ENCODE measurements at regions not wholly inside any gene's neighbourhood (a gene's known extent, or its start where the extent isn't known, plus 50 kb on each side); places are given as distances from the start of the nearest gene placed in this dataset.

DNA sequence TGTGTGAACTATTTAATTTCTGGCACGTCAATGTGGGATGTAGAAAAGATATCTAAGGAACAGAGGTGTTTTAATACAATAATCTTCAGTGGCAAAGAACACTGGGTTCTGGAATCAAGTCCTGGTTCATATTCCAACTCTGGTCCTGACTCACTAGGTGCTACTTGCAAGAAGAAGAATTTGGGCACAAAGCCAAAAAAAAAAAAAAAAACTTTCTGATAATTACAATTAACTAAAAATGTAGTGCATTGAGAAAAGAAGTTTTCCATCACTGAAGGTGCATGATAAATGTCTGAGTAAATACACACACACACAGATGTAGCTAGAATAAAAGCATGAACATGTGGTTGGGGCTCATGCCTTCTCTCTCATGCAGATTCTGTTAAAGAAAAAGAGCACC lies 424.4 kb upstream of the REG3G start:
- H2AFZ ChIP-seq (ENCODE audit: low read length): no peak overlapping the region
- H3K4ac ChIP-seq (ENCODE audit: low read length): no peak overlapping the region
- H3K79me1 ChIP-seq (ENCODE audit: low read depth, low read length): no peaks in the 10 kb centered on the region
- H2BK120ac ChIP-seq (ENCODE audit: low read depth, low read length): no peak overlapping the region
- no peak overlapping the region for H2BK5ac ChIP-seq (ENCODE audit: low read length)
- no peak overlapping the region for H3K14ac ChIP-seq (ENCODE audit: low read length)
- no peaks in the 10 kb centered on the region for H3K27me3 ChIP-seq (ENCODE audit: control insufficient read depth in 3 of 3, insufficient read depth in 3 of 3, low read depth in 1 of 3, low read length in 3 of 3)
- no peak overlapping the region for H3K4me3 ChIP-seq (ENCODE audit: low read length in 2 of 2)
- no peak overlapping the region for H3K18ac ChIP-seq (ENCODE audit: low read length)
- H2BK12ac ChIP-seq (ENCODE audit: low read length): no peak overlapping the region
- no peaks in the 10 kb centered on the region for H3K9me3 ChIP-seq (replicated peaks in 1 of 2; ENCODE audit: control insufficient read depth in 2 of 2, insufficient read depth in 1 of 2, low read depth in 1 of 2, low read length in 2 of 2)
- H3K23ac ChIP-seq (ENCODE audit: low read depth, low read length, poor library complexity): no peak overlapping the region
- H3K4me2 ChIP-seq (ENCODE audit: insufficient read depth, low read length, poor library complexity, severe bottlenecking): no peak overlapping the region
- no CpG with 5 or more reads among the region's 1 CpG for WGBS, 2 donors (ENCODE audit: extremely low coverage in 2 of 2, insufficient read length in 2 of 2, insufficient replicate concordance in 1 of 2)
- no peaks in the 10 kb centered on the region for H3K36me3 ChIP-seq (replicated peaks in 1 of 2; ENCODE audit: control insufficient read depth in 2 of 2, insufficient read depth in 2 of 2, low read length in 2 of 2)
- H3K9ac ChIP-seq (ENCODE audit: low read depth, low read length, poor library complexity): no peak overlapping the region
- no peak overlapping the region for H3K27ac ChIP-seq (replicated peaks; ENCODE audit: low read length)
- H4K8ac ChIP-seq (ENCODE audit: low read depth, low read length): no peak overlapping the region
- H3K4me1 ChIP-seq (ENCODE audit: control insufficient read depth in 2 of 2, insufficient read depth in 1 of 2, low read depth in 1 of 2, low read length in 2 of 2): no peaks in the 10 kb centered on the region
- H4K91ac ChIP-seq (ENCODE audit: low read depth, low read length, poor library complexity): no peak overlapping the region
- no peak overlapping the region for H2AK5ac ChIP-seq (ENCODE audit: low read depth, low read length)
- DNase-seq (ENCODE audit: low spot score): no peak
- no peak overlapping the region for H2BK15ac ChIP-seq (ENCODE audit: low read length)

DNA sequence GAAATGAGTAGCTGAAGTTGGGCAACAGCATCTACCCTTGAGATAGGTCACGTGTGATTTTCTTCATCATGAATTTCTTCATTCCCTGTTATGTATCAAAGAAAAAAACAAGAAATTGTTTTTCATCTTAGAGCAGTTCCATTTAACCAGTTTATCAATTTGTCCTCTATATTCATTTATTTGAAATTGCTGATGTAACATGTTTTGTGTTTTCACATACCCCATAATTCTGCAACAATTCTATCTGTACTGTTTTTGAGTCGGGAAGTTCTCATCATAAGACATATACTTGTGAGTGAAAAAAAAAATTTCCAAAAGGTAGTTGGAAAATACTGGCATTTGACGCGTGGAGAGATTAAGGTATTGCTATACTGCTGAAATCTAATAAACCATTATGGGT lies 422.6 kb upstream of the REG3G start:
- H3K9me3 ChIP-seq (replicated peaks in 1 of 2; ENCODE audit: control insufficient read depth in 2 of 2, insufficient read depth in 1 of 2, low read depth in 1 of 2, low read length in 2 of 2): no peaks in the 10 kb centered on the region
- no peak overlapping the region for H3K9ac ChIP-seq (ENCODE audit: low read depth, low read length, poor library complexity)

DNA sequence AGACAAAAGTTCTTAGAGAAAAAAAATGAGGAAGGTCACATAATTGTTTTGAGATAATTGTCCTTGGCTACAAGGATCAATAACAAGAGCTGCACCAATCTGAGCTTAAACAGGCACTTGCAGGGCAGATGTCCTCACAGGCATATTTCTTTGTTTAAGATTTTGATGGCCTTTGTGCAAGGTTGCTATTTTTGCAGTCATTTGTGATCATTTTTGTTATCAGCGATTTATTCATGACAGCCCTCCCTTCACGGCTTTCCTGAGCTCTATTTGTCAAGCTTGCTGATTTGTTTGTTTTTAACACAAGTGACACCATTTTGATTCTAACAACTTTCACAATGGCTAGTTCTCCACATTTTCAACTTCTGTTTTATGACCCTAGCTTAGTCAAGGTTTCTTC lies 418.6 kb upstream of the REG3G start:
- H3K4me1 ChIP-seq (ENCODE audit: control insufficient read depth in 2 of 2, insufficient read depth in 1 of 2, low read depth in 1 of 2, low read length in 2 of 2): no peaks in the 10 kb centered on the region
- no peak for DNase-seq (ENCODE audit: low spot score)
- H4K91ac ChIP-seq (ENCODE audit: low read depth, low read length, poor library complexity): no peak overlapping the region
- H2BK15ac ChIP-seq (ENCODE audit: low read length): no peak overlapping the region
- H3K9ac ChIP-seq (ENCODE audit: low read depth, low read length, poor library complexity): no peak overlapping the region
- no peak overlapping the region for H2BK12ac ChIP-seq (ENCODE audit: low read length)
- H3K27ac ChIP-seq (replicated peaks; ENCODE audit: low read length): no peak overlapping the region
- no peak overlapping the region for H3K23ac ChIP-seq (ENCODE audit: low read depth, low read length, poor library complexity)
- H3K4me3 ChIP-seq (ENCODE audit: low read length in 2 of 2): no peak overlapping the region
- no peak overlapping the region for H2AFZ ChIP-seq (ENCODE audit: low read length)
- no peak overlapping the region for H3K4me2 ChIP-seq (ENCODE audit: insufficient read depth, low read length, poor library complexity, severe bottlenecking)
- no peak overlapping the region for H3K14ac ChIP-seq (ENCODE audit: low read length)
- H3K36me3 ChIP-seq (replicated peaks in 1 of 2; ENCODE audit: control insufficient read depth in 2 of 2, insufficient read depth in 2 of 2, low read length in 2 of 2): no peaks in the 10 kb centered on the region
- H3K27me3 ChIP-seq (ENCODE audit: control insufficient read depth in 3 of 3, insufficient read depth in 3 of 3, low read depth in 1 of 3, low read length in 3 of 3): no peaks in the 10 kb centered on the region
- H3K79me1 ChIP-seq (ENCODE audit: low read depth, low read length): no peaks in the 10 kb centered on the region
- no peak overlapping the region for H3K18ac ChIP-seq (ENCODE audit: low read length)
- H2AK5ac ChIP-seq (ENCODE audit: low read depth, low read length): no peak overlapping the region
- WGBS, 2 donors (ENCODE audit: extremely low coverage in 2 of 2, insufficient read length in 2 of 2, insufficient replicate concordance in 1 of 2): no CpG with 5 or more reads among the region's 2 CpGs
- H3K4ac ChIP-seq (ENCODE audit: low read length): no peak overlapping the region
- no peak overlapping the region for H2BK120ac ChIP-seq (ENCODE audit: low read depth, low read length)
- H4K8ac ChIP-seq (ENCODE audit: low read depth, low read length): no peak overlapping the region
- no peaks in the 10 kb centered on the region for H3K9me3 ChIP-seq (replicated peaks in 1 of 2; ENCODE audit: control insufficient read depth in 2 of 2, insufficient read depth in 1 of 2, low read depth in 1 of 2, low read length in 2 of 2)
- no peak overlapping the region for H2BK5ac ChIP-seq (ENCODE audit: low read length)

More for the DNA sequence above, 422.6 kb upstream of the REG3G start:
- Histone ChIP-seq H3K27ac (replicated peaks; ENCODE audit: low read length) (no peak overlapping the region), H3K79me1 (ENCODE audit: low read depth, low read length) (no peaks in the 10 kb centered on the region), H2BK12ac (ENCODE audit: low read length) (no peak overlapping the region), H4K8ac (ENCODE audit: low read depth, low read length) (no peak overlapping the region), H4K91ac (ENCODE audit: low read depth, low read length, poor library complexity) (no peak overlapping the region), H3K18ac (ENCODE audit: low read length) (no peak overlapping the region), H3K4ac (ENCODE audit: low read length) (no peak overlapping the region), H2BK15ac (ENCODE audit: low read length) (no peak overlapping the region), H3K27me3 (ENCODE audit: control insufficient read depth in 3 of 3, insufficient read depth in 3 of 3, low read depth in 1 of 3, low read length in 3 of 3) (no peaks in the 10 kb centered on the region), H3K4me3 (ENCODE audit: low read length in 2 of 2) (no peak overlapping the region), H2BK120ac (ENCODE audit: low read depth, low read length) (no peak overlapping the region), H3K36me3 (replicated peaks in 1 of 2; ENCODE audit: control insufficient read depth in 2 of 2, insufficient read depth in 2 of 2, low read length in 2 of 2) (no peaks in the 10 kb centered on the region), H2BK5ac (ENCODE audit: low read length) (no peak overlapping the region), H3K4me1 (ENCODE audit: control insufficient read depth in 2 of 2, insufficient read depth in 1 of 2, low read depth in 1 of 2, low read length in 2 of 2) (no peaks in the 10 kb centered on the region), H3K14ac (ENCODE audit: low read length) (no peak overlapping the region), H2AK5ac (ENCODE audit: low read depth, low read length) (no peak overlapping the region), H3K23ac (ENCODE audit: low read depth, low read length, poor library complexity) (no peak overlapping the region), H2AFZ (ENCODE audit: low read length) (no peak overlapping the region), H3K4me2 (ENCODE audit: insufficient read depth, low read length, poor library complexity, severe bottlenecking) (no peak overlapping the region)
- WGBS, 2 donors (ENCODE audit: extremely low coverage in 2 of 2, insufficient read length in 2 of 2, insufficient replicate concordance in 1 of 2): no CpG with 5 or more reads among the region's 4 CpGs
- no peak for DNase-seq (ENCODE audit: low spot score)

DNA sequence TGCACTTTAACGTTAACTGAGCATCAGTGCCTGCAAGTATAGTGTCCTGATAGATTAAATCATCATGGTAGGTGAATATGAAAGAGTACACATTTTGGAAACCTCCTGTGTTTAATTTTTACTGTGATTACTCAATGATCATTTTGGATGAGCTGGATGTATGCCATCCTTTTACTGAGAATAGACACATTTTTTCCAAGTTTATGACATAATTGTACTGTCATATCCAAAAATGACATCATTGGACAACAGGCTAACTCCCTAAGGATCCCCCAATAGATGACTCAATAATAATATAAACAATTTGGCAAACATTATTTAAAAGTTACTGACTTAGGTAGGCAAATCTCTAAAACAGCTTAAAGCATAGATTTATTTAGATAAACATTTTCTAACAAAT lies 410.8 kb upstream of the REG3G start:
- Histone ChIP-seq H3K79me1 (ENCODE audit: low read depth, low read length) (no peaks in the 10 kb centered on the region), H3K9ac (ENCODE audit: low read depth, low read length, poor library complexity) (no peak overlapping the region), H2BK120ac (ENCODE audit: low read depth, low read length) (no peak overlapping the region), H4K8ac (ENCODE audit: low read depth, low read length) (no peak overlapping the region), H3K14ac (ENCODE audit: low read length) (no peak overlapping the region), H2BK15ac (ENCODE audit: low read length) (no peak overlapping the region), H2AFZ (ENCODE audit: low read length) (no peak overlapping the region), H3K27me3 (ENCODE audit: control insufficient read depth in 3 of 3, insufficient read depth in 3 of 3, low read depth in 1 of 3, low read length in 3 of 3) (no peaks in the 10 kb centered on the region), H3K36me3 (replicated peaks in 1 of 2; ENCODE audit: control insufficient read depth in 2 of 2, insufficient read depth in 2 of 2, low read length in 2 of 2) (no peaks in the 10 kb centered on the region), H3K4me3 (ENCODE audit: low read length in 2 of 2) (no peak overlapping the region), H2BK12ac (ENCODE audit: low read length) (no peak overlapping the region), H3K18ac (ENCODE audit: low read length) (no peak overlapping the region), H3K27ac (replicated peaks; ENCODE audit: low read length) (no peak overlapping the region), H3K4me2 (ENCODE audit: insufficient read depth, low read length, poor library complexity, severe bottlenecking) (no peak overlapping the region), H3K9me3 (replicated peaks in 1 of 2; ENCODE audit: control insufficient read depth in 2 of 2, insufficient read depth in 1 of 2, low read depth in 1 of 2, low read length in 2 of 2) (no peaks in the 10 kb centered on the region), H3K4ac (ENCODE audit: low read length) (no peak overlapping the region), H3K23ac (ENCODE audit: low read depth, low read length, poor library complexity) (no peak overlapping the region), H2BK5ac (ENCODE audit: low read length) (no peak overlapping the region), H2AK5ac (ENCODE audit: low read depth, low read length) (no peak overlapping the region), H4K91ac (ENCODE audit: low read depth, low read length, poor library complexity) (no peak overlapping the region), H3K4me1 (ENCODE audit: control insufficient read depth in 2 of 2, insufficient read depth in 1 of 2, low read depth in 1 of 2, low read length in 2 of 2) (no peaks in the 10 kb centered on the region)
- no peak for DNase-seq (ENCODE audit: low spot score)
- WGBS, 2 donors (ENCODE audit: extremely low coverage in 2 of 2, insufficient read length in 2 of 2, insufficient replicate concordance in 1 of 2): no CpG with 5 or more reads among the region's 1 CpG
